Colonic mucosa (tissue), 4 donors: ENCODE measurements at regions not wholly inside any gene's neighbourhood (a gene's known extent, or its start where the extent isn't known, plus 50 kb on each side); places are given as distances from the start of the nearest gene placed in this dataset.

Experiments used
- DNase-seq: peaks from one replicate; pipeline ENCODE4 v3.0.0-alpha.2; 2020
- H3K27ac ChIP-seq: fragments of 200-600 bp; one replicate; pipeline ENCODE4 v1.8.0; 2021
- H3K27me3 ChIP-seq: fragments of 200-600 bp; one replicate; pipeline ENCODE4 v1.8.0; 2021
- H3K36me3 ChIP-seq: fragments of 200-600 bp; one replicate; pipeline ENCODE4 v1.8.0; 2021
- H3K4me1 ChIP-seq: fragments of 200-600 bp; one replicate; pipeline ENCODE4 v1.8.0; 2021; ENCODE audit warnings: mild to moderate bottlenecking
- H3K4me3 ChIP-seq: fragments of 200-600 bp; one replicate; pipeline ENCODE4 v1.8.0; 2021
- H3K9ac ChIP-seq, 2 donors: one replicate each; pipeline ENCODE4 v1.7.0; 2013; ENCODE audit warnings: control low read depth in 2 of 2, low read depth in 2 of 2, low read length in 2 of 2
- H3K9me3 ChIP-seq: fragments of 200-600 bp; one replicate; pipeline ENCODE4 v1.8.0; 2021
- intact Hi-C: fragments of 100-400 bp; cut with DNase I; formaldehyde crosslinking; loops from one replicate; pipeline ENCODE4 v1.14.1; 2022
- TF ChIP-seq, protein P1 (sequence below): fragments of 200-600 bp; IDR thresholded peaks from one replicate; pipeline ENCODE4 v1.8.0; 2022; ENCODE audit warnings: antibody characterized with exemption, mild to moderate bottlenecking
- donor health status: healthy.
- donor health status: DM: no; HTN: no; CAD: no.
- donor health status: DM: no; HTN: no; CAD: no.

- Histone ChIP-seq H3K36me3 (no peaks in the 10 kb centered on the region), H3K27ac (no peak overlapping the region), H3K4me3 (no peak overlapping the region), H3K9me3 (no peaks in the 10 kb centered on the region), H3K9ac (no peak overlapping the region), H3K4me1 (no peaks in the 10 kb centered on the region), H3K27me3 (no peaks in the 10 kb centered on the region)
- DNase-seq = no peak
- TF ChIP-seq, protein P1, sequence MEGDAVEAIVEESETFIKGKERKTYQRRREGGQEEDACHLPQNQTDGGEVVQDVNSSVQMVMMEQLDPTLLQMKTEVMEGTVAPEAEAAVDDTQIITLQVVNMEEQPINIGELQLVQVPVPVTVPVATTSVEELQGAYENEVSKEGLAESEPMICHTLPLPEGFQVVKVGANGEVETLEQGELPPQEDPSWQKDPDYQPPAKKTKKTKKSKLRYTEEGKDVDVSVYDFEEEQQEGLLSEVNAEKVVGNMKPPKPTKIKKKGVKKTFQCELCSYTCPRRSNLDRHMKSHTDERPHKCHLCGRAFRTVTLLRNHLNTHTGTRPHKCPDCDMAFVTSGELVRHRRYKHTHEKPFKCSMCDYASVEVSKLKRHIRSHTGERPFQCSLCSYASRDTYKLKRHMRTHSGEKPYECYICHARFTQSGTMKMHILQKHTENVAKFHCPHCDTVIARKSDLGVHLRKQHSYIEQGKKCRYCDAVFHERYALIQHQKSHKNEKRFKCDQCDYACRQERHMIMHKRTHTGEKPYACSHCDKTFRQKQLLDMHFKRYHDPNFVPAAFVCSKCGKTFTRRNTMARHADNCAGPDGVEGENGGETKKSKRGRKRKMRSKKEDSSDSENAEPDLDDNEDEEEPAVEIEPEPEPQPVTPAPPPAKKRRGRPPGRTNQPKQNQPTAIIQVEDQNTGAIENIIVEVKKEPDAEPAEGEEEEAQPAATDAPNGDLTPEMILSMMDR = no peak
- intact Hi-C loops = no loop called here
Observed at GRCh38 chr7:95694334-95694733, 78.0 kb upstream of the DYNC1I1 start.

DNA sequence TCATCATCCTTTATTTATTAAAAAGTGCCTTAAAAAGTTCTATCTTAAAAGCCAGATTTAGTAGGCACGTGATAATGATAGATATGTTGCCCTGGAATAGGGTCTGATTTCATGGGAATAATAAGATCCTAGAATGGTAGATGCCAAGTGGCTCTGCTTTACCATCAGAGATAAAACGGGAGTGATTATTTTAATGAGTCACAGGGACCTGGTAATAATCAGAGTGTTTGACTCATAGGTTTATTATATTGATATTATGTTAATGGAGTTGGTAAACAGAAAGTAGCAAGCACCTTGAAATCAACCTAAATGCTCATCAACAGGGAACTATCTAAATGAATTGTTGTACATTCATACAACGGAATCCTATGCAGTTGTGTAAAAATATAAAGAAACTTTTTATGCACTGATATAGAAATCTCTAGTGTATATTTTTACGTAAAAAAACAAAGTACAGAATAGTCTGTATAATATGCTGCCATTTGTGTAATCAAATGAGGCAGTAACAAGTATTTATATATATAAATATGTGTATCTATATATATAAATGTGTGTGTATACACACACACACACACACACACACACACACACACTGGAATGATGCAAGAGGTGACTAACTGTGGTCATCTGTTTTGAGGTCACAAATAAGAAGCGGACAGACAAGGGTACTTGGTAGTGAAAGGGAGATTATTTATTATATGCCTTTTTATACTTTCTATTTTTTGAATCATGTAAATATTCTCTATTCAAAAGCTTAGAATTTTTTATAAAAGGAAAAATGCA, 78.6 kb upstream of the DYNC1I1 start:
- no peak overlapping the region for H3K27ac ChIP-seq
- no peak for DNase-seq
- no peak overlapping the region for H3K4me3 ChIP-seq
- TF ChIP-seq, protein P1 = no peak
- no peaks in the 10 kb centered on the region for H3K9me3 ChIP-seq
- intact Hi-C loops = no loop called here
- no peaks in the 10 kb centered on the region for H3K27me3 ChIP-seq
- no peaks in the 10 kb centered on the region for H3K36me3 ChIP-seq
- no peak overlapping the region for H3K9ac ChIP-seq
- H3K4me1 ChIP-seq = no peaks in the 10 kb centered on the region

DNA sequence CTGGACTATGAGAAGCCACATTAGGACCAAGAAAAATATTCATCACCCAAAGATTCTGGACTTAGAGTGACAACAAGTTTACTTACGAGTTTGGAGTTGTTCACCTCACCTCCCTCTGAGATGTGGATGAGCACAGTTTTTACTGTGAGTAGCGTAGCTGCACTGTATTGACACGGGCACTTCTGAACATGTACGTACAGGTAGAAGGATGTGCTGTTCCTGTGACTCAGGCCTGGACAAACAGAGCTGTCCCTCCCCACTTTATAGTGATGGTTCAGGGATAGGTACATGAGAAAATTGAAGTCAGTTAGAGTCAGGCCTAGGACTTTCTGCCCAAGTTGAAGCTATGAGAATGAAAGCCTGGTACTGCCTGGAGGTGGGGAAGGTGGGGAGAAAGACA, 80.9 kb upstream of the DYNC1I1 start:
- no peaks in the 10 kb centered on the region for H3K9me3 ChIP-seq
- H3K27me3 ChIP-seq = no peaks in the 10 kb centered on the region
- no peak overlapping the region for H3K27ac ChIP-seq
- H3K4me1 ChIP-seq = no peaks in the 10 kb centered on the region
- no peak overlapping the region for H3K9ac ChIP-seq
- TF ChIP-seq, protein P1 = no peak
- H3K36me3 ChIP-seq = no peaks in the 10 kb centered on the region
- DNase-seq = no peak
- intact Hi-C loops = no loop called here
- H3K4me3 ChIP-seq = no peak overlapping the region

DNA sequence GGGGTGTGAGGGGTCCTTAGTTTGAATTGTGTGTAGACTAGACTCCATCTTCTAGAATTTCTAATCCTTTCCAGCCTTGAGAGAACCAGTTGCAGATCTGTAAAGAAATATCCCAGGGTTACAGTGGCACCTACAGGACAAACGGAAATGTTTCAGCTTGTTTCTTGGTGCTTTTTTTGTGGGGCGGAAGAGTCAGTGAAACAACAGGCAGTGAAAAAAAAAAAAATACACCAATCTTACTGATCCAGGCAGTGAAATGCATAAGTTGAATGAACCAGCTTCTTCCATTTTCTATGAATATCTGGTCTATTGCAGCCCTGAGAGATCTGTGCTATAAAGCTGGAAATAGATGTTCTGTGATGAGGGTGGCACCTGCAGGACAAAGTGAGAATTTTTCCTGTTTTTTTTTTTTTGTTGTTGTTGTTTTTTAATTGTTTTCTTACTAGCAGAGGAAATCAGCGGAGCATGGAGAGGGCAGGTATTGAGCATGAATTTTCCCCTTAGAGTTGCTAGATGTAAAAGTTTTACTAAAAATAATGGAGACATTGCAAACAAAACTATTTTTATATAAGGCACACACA, 81.9 kb upstream of the DYNC1I1 start:
- no peak overlapping the region for H3K4me3 ChIP-seq
- TF ChIP-seq, protein P1 = peak; percentile 62
- no peak overlapping the region for H3K9ac ChIP-seq
- intact Hi-C loops = no loop called here
- no peaks in the 10 kb centered on the region for H3K36me3 ChIP-seq
- peak; percentile 32 for DNase-seq
- H3K27ac ChIP-seq = no peak overlapping the region
- no peaks in the 10 kb centered on the region for H3K4me1 ChIP-seq
- no peaks in the 10 kb centered on the region for H3K9me3 ChIP-seq
- H3K27me3 ChIP-seq = no peaks in the 10 kb centered on the region

- H3K27ac ChIP-seq = no peak overlapping the region
Observed at GRCh38 chr7:95688931-95689495, 83.3 kb upstream of the DYNC1I1 start.

More at GRCh38 chr7:95688931-95689495, 83.3 kb upstream of the DYNC1I1 start:
- no peak for DNase-seq
- intact Hi-C loops = loop anchor here (5.0 kb wide), 1 partner anchor 177 kb away; no protein-coding TSS in a partner anchor
- H3K4me1 ChIP-seq = no peaks in the 10 kb centered on the region
- H3K9ac ChIP-seq = no peak overlapping the region
- no peaks in the 10 kb centered on the region for H3K9me3 ChIP-seq
- no peak overlapping the region for H3K4me3 ChIP-seq
- H3K27me3 ChIP-seq = no peaks in the 10 kb centered on the region
- no peaks in the 10 kb centered on the region for H3K36me3 ChIP-seq
- TF ChIP-seq, protein P1 = no peak
